ENCODE measurements at regions not wholly inside any gene's neighbourhood (a gene's known extent, or its start where the extent isn't known, plus 50 kb on each side); places are given as distances from the start of the nearest gene placed in this dataset.

- WGBS (ENCODE audit: insufficient coverage, low coverage, missing lambda C conversion rate), result 5% methylated on average over 5 of the region's 5 CpGs
- no peaks in the 10 kb centered on the region for H3K4me1 ChIP-seq (replicated peaks in 1 of 2; ENCODE audit: control insufficient read depth in 2 of 2, insufficient read depth in 2 of 2, low read length in 2 of 2)
- no peak for ATAC-seq
- H3K27me3 ChIP-seq (ENCODE audit: control insufficient read depth in 2 of 2, insufficient read depth in 2 of 2, low read length in 2 of 2), result no peaks in the 10 kb centered on the region
- no peaks in the 10 kb centered on the region for H3K9me3 ChIP-seq (replicated peaks; ENCODE audit: control insufficient read depth, insufficient read depth, low read depth, low read length)
- no peak for FAIRE-seq
- ChIA-PET CTCF (ENCODE audit: low intra/inter-chr PET ratio) (no interaction called here), POLR2A (no interaction called here)
- H3K36me3 ChIP-seq (ENCODE audit: control insufficient read depth, insufficient read depth, low read length), result no peaks in the 10 kb centered on the region
- in situ Hi-C loops (cut with MboI) (no loop called here), intact Hi-C loops (cut with micrococcal nuclease) (no loop called here)
- H3K9me1 ChIP-seq (ENCODE audit: control insufficient read depth, insufficient read depth, low read length), result no peaks in the 10 kb centered on the region
- H2AFZ ChIP-seq (ENCODE audit: low read depth, low read length), result no peak overlapping the region
- no peak overlapping the region for H3K4me2 ChIP-seq (ENCODE audit: insufficient read depth, low read length)
- H3K4me3 ChIP-seq, result no peak overlapping the region
- BruUV-seq (replicated peaks), result no TSS peak
- no peak for DNase-seq (ENCODE audit: extremely low read depth in 1 of 4, low spot score in 3 of 4)
- H3K27ac ChIP-seq (ENCODE audit: extremely low read depth, low read depth, low read length), result no peak overlapping the region
- no peaks in the 10 kb centered on the region for H4K20me1 ChIP-seq (replicated peaks; ENCODE audit: control insufficient read depth, insufficient read depth, low read length)
- H3K79me2 ChIP-seq (ENCODE audit: control insufficient read depth, insufficient read depth, low read length), result no peaks in the 10 kb centered on the region
- TF ChIP-seq ZBTB43 (CRISPR knock-in tag; IDR thresholded peaks at IDR 0.05) (no peak), TARDBP (IDR thresholded peaks at IDR 0.05) (no peak), TSC22D4 (tag; IDR thresholded peaks at IDR 0.05) (no peak), ZNF780A (CRISPR knock-in tag; IDR thresholded peaks at IDR 0.05) (no peak)
- TF ChIP-seq, protein P1, sequence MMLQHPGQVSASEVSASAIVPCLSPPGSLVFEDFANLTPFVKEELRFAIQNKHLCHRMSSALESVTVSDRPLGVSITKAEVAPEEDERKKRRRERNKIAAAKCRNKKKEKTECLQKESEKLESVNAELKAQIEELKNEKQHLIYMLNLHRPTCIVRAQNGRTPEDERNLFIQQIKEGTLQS (IDR thresholded peaks at IDR 0.05), result peak; percentile 8; the same call in 1 of the 2 replicates
- TF ChIP-seq, protein P1 (CRISPR knock-in tag; conservative IDR thresholded peaks at IDR 0.05), result no peak
- no peak overlapping the region for H3K9ac ChIP-seq (ENCODE audit: insufficient read depth in 1 of 2, low read depth in 2 of 2, low read length in 2 of 2)
These were observed 113.0 kb downstream of the DTHD1 start for GRCh38 chr4:36394352-36394903.
